K562 (cell line): ENCODE measurements at regions not wholly inside any gene's neighbourhood (a gene's known extent, or its start where the extent isn't known, plus 50 kb on each side); places are given as distances from the start of the nearest gene placed in this dataset.

Experiments
- STAT5B ChIP-seq: fragments of 250-450 bp; sonication (Bioruptor Pico); IDR thresholded peaks from 2 replicates; pipeline ENCODE4 v1.8.0; 2021; ENCODE audit warnings: mild to moderate bottlenecking, inconsistent platforms
- TAF15 ChIP-seq: fragments of 200-400 bp; formaldehyde crosslinking; IDR thresholded peaks from 2 replicates; pipeline ENCODE4 v1.6.1; 2017; ENCODE audit warnings: mild to moderate bottlenecking, low read depth, low read length, moderate library complexity
- TF ChIP-seq, protein P1 (sequence below), 2 experiments: fragments of 450-650 bp; formaldehyde crosslinking in 1 of 2; IDR thresholded peaks; 2 replicates each; pipeline versions ENCODE4 v1.4.0 to v1.6.1; 2014 to 2020; ENCODE audit warnings: mild to moderate bottlenecking in 2 of 2, borderline replicate concordance in 1 of 2, low read depth in 1 of 2
- TF ChIP-seq, protein P2 (sequence below), 3 experiments: IDR thresholded peaks in 2 of 3; conservative IDR thresholded peaks in 1 of 3; 2 replicates each; pipeline ENCODE4 v1.5.1; 2011 to 2012; ENCODE audit warnings: low read length in 3 of 3, mild to moderate bottlenecking in 3 of 3, control low read depth in 2 of 3, improper control_type of control experiment in 1 of 3, inconsistent platforms in 1 of 3, low read depth in 1 of 3, mixed read lengths in 1 of 3, moderate library complexity in 1 of 3; ENCODE audit not compliant: insufficient read depth in 2 of 3
- TF ChIP-seq, protein P3 (sequence below): sonication (generic); formaldehyde crosslinking; IDR thresholded peaks from 2 replicates; pipeline ENCODE4 v1.8.0; 2022; ENCODE audit warnings: missing genetic modification reagents, mild to moderate bottlenecking, moderate library complexity, borderline replicate concordance
- TF ChIP-seq, protein P4 (sequence below): sonication (generic); formaldehyde crosslinking; IDR thresholded peaks from 2 replicates; pipeline ENCODE4 v1.8.1; 2023; ENCODE audit warnings: mild to moderate bottlenecking, missing genetic modification reagents

DNA sequence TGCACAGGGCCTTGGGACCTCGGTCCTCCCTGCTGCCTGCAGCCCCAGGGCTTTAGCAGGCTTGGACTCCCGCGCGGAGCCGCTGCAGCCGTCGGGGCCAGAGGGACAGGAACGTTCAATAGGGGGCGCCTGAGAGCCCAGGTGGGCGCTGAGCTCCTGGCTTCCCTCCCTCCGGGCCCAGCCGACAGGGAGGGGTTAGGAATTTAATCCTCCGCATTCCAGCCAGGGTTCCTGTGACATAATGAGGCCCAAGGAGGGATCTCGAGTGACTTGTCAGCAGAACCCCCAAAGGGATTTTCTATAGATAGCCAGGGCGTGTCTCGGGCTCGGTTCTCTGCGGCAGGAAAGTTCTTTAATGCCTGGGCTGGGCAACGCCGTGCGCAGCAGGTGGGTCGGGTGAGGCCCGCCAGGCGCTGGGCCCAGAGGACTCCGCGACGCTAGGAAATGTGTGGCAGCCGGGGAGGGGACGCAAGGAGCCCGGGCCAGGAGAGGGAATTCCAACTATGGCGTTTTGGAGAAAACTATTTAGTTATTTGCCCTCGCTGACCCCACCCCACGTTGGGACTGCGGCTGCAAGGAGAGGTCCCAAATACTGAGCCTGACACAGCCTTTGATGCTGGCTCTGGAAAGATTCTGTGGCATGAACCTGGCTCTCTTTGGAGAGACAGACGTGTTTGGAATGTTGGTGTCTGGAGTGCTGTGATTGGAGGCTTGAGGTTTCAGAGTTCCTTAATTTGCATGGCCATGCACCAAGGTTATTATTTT is 285.2 kb upstream of the GATB start:
- TF ChIP-seq TAF15 = no peak
- TF ChIP-seq, protein P1, sequence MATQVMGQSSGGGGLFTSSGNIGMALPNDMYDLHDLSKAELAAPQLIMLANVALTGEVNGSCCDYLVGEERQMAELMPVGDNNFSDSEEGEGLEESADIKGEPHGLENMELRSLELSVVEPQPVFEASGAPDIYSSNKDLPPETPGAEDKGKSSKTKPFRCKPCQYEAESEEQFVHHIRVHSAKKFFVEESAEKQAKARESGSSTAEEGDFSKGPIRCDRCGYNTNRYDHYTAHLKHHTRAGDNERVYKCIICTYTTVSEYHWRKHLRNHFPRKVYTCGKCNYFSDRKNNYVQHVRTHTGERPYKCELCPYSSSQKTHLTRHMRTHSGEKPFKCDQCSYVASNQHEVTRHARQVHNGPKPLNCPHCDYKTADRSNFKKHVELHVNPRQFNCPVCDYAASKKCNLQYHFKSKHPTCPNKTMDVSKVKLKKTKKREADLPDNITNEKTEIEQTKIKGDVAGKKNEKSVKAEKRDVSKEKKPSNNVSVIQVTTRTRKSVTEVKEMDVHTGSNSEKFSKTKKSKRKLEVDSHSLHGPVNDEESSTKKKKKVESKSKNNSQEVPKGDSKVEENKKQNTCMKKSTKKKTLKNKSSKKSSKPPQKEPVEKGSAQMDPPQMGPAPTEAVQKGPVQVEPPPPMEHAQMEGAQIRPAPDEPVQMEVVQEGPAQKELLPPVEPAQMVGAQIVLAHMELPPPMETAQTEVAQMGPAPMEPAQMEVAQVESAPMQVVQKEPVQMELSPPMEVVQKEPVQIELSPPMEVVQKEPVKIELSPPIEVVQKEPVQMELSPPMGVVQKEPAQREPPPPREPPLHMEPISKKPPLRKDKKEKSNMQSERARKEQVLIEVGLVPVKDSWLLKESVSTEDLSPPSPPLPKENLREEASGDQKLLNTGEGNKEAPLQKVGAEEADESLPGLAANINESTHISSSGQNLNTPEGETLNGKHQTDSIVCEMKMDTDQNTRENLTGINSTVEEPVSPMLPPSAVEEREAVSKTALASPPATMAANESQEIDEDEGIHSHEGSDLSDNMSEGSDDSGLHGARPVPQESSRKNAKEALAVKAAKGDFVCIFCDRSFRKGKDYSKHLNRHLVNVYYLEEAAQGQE (IDR thresholded peaks at IDR 0.05; ENCODE audit: borderline replicate concordance) = no peak
- TF ChIP-seq, protein P1 (CRISPR knock-in tag; IDR thresholded peaks at IDR 0.05; ENCODE audit: low read depth) = no peak
- TF ChIP-seq STAT5B = no peak
- TF ChIP-seq, protein P2, sequence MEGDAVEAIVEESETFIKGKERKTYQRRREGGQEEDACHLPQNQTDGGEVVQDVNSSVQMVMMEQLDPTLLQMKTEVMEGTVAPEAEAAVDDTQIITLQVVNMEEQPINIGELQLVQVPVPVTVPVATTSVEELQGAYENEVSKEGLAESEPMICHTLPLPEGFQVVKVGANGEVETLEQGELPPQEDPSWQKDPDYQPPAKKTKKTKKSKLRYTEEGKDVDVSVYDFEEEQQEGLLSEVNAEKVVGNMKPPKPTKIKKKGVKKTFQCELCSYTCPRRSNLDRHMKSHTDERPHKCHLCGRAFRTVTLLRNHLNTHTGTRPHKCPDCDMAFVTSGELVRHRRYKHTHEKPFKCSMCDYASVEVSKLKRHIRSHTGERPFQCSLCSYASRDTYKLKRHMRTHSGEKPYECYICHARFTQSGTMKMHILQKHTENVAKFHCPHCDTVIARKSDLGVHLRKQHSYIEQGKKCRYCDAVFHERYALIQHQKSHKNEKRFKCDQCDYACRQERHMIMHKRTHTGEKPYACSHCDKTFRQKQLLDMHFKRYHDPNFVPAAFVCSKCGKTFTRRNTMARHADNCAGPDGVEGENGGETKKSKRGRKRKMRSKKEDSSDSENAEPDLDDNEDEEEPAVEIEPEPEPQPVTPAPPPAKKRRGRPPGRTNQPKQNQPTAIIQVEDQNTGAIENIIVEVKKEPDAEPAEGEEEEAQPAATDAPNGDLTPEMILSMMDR (IDR thresholded peaks at IDR 0.05 in 2 of 3, conservative IDR thresholded peaks at IDR 0.05 in 1 of 3; ENCODE audit: insufficient read depth in 2 of 3, low read depth in 1 of 3, low read length in 3 of 3) = peak; percentile 43 to 67 (median 58); a peak in 5 of 6 replicates
- TF ChIP-seq, protein P3, sequence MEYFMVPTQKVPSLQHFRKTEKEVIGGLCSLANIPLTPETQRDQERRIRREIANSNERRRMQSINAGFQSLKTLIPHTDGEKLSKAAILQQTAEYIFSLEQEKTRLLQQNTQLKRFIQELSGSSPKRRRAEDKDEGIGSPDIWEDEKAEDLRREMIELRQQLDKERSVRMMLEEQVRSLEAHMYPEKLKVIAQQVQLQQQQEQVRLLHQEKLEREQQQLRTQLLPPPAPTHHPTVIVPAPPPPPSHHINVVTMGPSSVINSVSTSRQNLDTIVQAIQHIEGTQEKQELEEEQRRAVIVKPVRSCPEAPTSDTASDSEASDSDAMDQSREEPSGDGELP (CRISPR knock-in tag) = no peak
- TF ChIP-seq, protein P4, sequence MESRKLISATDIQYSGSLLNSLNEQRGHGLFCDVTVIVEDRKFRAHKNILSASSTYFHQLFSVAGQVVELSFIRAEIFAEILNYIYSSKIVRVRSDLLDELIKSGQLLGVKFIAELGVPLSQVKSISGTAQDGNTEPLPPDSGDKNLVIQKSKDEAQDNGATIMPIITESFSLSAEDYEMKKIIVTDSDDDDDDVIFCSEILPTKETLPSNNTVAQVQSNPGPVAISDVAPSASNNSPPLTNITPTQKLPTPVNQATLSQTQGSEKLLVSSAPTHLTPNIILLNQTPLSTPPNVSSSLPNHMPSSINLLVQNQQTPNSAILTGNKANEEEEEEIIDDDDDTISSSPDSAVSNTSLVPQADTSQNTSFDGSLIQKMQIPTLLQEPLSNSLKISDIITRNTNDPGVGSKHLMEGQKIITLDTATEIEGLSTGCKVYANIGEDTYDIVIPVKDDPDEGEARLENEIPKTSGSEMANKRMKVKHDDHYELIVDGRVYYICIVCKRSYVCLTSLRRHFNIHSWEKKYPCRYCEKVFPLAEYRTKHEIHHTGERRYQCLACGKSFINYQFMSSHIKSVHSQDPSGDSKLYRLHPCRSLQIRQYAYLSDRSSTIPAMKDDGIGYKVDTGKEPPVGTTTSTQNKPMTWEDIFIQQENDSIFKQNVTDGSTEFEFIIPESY (CRISPR knock-in tag) = peak; percentile 68
